Neuronal stem cell (in vitro differentiated cells): ENCODE measurements at regions not wholly inside any gene's neighbourhood (a gene's known extent, or its start where the extent isn't known, plus 50 kb on each side); places are given as distances from the start of the nearest gene placed in this dataset.
"Not testable (repeated sequence)": the region's sequence is repeated elsewhere in the genome, so short reads cannot be mapped to it uniquely, and the experiment has no call there.

ENCODE experiments used
- DNase-seq: peaks from one replicate; pipeline ENCODE4 v3.0.0-alpha.2; 2013; ENCODE audit warnings: low spot score
- H2AFZ ChIP-seq: one replicate; pipeline ENCODE4 v1.6.1; 2013; ENCODE audit warnings: mild to moderate bottlenecking, low read length, inconsistent platforms
- H2AK5ac ChIP-seq: 2 replicates; pipeline ENCODE4 v1.6.1; 2013; ENCODE audit warnings: low read depth, mild to moderate bottlenecking, inconsistent platforms, low read length, moderate library complexity, mixed read lengths
- H2BK120ac ChIP-seq: 2 replicates; pipeline ENCODE4 v1.6.1; 2013; ENCODE audit warnings: low read depth, mild to moderate bottlenecking, inconsistent platforms, low read length, moderate library complexity, mixed read lengths
- H2BK12ac ChIP-seq: one replicate; pipeline ENCODE4 v1.6.1; 2013; ENCODE audit warnings: low read length, inconsistent platforms
- H2BK15ac ChIP-seq: 2 replicates; pipeline ENCODE4 v1.6.1; 2013; ENCODE audit warnings: mild to moderate bottlenecking, low read length, inconsistent platforms, mixed read lengths
- H2BK5ac ChIP-seq: one replicate; pipeline ENCODE4 v1.6.1; 2013; ENCODE audit warnings: inconsistent platforms, mild to moderate bottlenecking, low read length, moderate library complexity
- H3K14ac ChIP-seq: one replicate; pipeline ENCODE4 v1.6.1; 2013; ENCODE audit warnings: low read length, inconsistent platforms
- H3K18ac ChIP-seq: 2 replicates; pipeline ENCODE4 v1.6.1; 2013; ENCODE audit warnings: low read length, inconsistent platforms
- H3K23ac ChIP-seq: 2 replicates; pipeline ENCODE4 v1.6.1; 2013; ENCODE audit warnings: low read depth, mild to moderate bottlenecking, mixed read lengths, low read length, inconsistent platforms; ENCODE audit not compliant: poor library complexity
- H3K27ac ChIP-seq: replicated peaks from 3 replicates; pipeline ENCODE4 v1.5.1; 2013; ENCODE audit warnings: low read length, inconsistent platforms
- H3K27me3 ChIP-seq, 3 experiments: 2 replicates each; pipeline ENCODE4 v1.6.1; 2013; ENCODE audit warnings: low read length in 3 of 3, mild to moderate bottlenecking in 2 of 3, inconsistent platforms in 1 of 3, low read depth in 1 of 3, mixed read lengths in 1 of 3, moderate library complexity in 1 of 3; ENCODE audit not compliant: control insufficient read depth in 3 of 3, insufficient read depth in 3 of 3
- H3K36me3 ChIP-seq, 2 donors: replicated peaks in 1 of 2; 2 replicates each; pipeline ENCODE4 v1.6.1; 2013; ENCODE audit warnings: low read length in 2 of 2; ENCODE audit not compliant: control insufficient read depth in 2 of 2, insufficient read depth in 2 of 2
- H3K4ac ChIP-seq: 2 replicates; pipeline ENCODE4 v1.6.1; 2013; ENCODE audit warnings: inconsistent platforms, mild to moderate bottlenecking, low read length, moderate library complexity
- H3K4me1 ChIP-seq, 2 donors: 1 replicate in 1 of 2; 2 replicates in 1 of 2; pipeline ENCODE4 v1.6.1; 2013; ENCODE audit warnings: low read length in 2 of 2, low read depth in 1 of 2; ENCODE audit not compliant: control insufficient read depth in 2 of 2, insufficient read depth in 1 of 2
- H3K4me2 ChIP-seq: one replicate; pipeline ENCODE4 v1.6.1; 2013; ENCODE audit warnings: mild to moderate bottlenecking, low read length, inconsistent platforms; ENCODE audit not compliant: insufficient read depth, poor library complexity, severe bottlenecking
- H3K4me3 ChIP-seq, 2 donors: 2 replicates each; pipeline ENCODE4 v1.5.1; 2013; ENCODE audit warnings: low read length in 2 of 2, mild to moderate bottlenecking in 2 of 2, inconsistent platforms in 1 of 2, moderate library complexity in 1 of 2
- H3K79me1 ChIP-seq: one replicate; pipeline ENCODE4 v1.6.1; 2013; ENCODE audit warnings: low read depth, mild to moderate bottlenecking, inconsistent platforms, low read length, moderate library complexity
- H3K9ac ChIP-seq: one replicate; pipeline ENCODE4 v1.6.1; 2013; ENCODE audit warnings: mild to moderate bottlenecking, low read depth, low read length, inconsistent platforms; ENCODE audit not compliant: poor library complexity
- H3K9me3 ChIP-seq, 2 donors: replicated peaks in 1 of 2; 2 replicates each; pipeline versions ENCODE3 to v1.6.1; 2013; ENCODE audit warnings: low read length in 2 of 2, mild to moderate bottlenecking in 2 of 2, inconsistent platforms in 1 of 2, low read depth in 1 of 2, mixed read lengths in 1 of 2, moderate library complexity in 1 of 2; ENCODE audit not compliant: control insufficient read depth in 2 of 2, insufficient read depth in 1 of 2
- H4K8ac ChIP-seq: one replicate; pipeline ENCODE4 v1.6.1; 2013; ENCODE audit warnings: low read depth, mild to moderate bottlenecking, inconsistent platforms, low read length, moderate library complexity
- H4K91ac ChIP-seq: one replicate; pipeline ENCODE4 v1.6.1; 2013; ENCODE audit warnings: low read length, low read depth, mild to moderate bottlenecking, inconsistent platforms; ENCODE audit not compliant: poor library complexity
- WGBS, 2 donors: extraction: QIAGEN DNeasy Blood & Tissue Kit; methylation state at CpG; one replicate each; pipeline ENCODE4 v1.1.7; 2013; ENCODE audit warnings: missing lambda C conversion rate in 2 of 2, mixed read lengths in 1 of 2; ENCODE audit not compliant: insufficient read length in 2 of 2, insufficient replicate concordance in 1 of 2; ENCODE audit errors: extremely low coverage in 2 of 2; 5-methylcytosine and 5-hydroxymethylcytosine counted together

DNA sequence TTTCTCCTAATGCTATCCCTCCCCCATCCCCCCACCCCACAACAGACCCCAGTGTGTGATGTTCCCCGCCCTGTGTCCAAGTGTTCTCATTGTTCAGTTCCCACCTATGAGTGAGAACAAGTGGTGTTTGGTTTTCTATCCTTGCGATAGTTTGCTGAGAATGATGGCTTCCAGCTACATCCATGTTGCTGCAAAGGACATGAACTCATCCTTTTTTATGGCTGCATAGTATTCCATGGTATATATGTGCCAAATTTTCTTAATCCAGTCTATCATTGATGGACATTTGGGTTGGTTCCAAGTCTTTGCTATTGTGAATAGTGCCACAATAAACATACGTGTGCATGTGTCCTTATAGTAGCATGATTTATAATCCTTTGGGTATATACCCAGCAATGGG is 83.6 kb upstream of the CALCR start:
- not testable (repeated sequence) for H3K18ac ChIP-seq, H2BK12ac ChIP-seq, H2BK120ac ChIP-seq, H3K9me3 ChIP-seq, H3K4me2 ChIP-seq, DNase-seq, H3K27me3 ChIP-seq, H4K91ac ChIP-seq, H3K36me3 ChIP-seq, H3K27ac ChIP-seq, H2BK5ac ChIP-seq, H2BK15ac ChIP-seq, H3K4me3 ChIP-seq, H3K79me1 ChIP-seq, H4K8ac ChIP-seq, H3K14ac ChIP-seq, H2AFZ ChIP-seq, H3K9ac ChIP-seq, H3K4ac ChIP-seq, H2AK5ac ChIP-seq, H3K23ac ChIP-seq, H3K4me1 ChIP-seq
- WGBS, 2 donors, result no CpG with 5 or more reads among the region's 3 CpGs

DNA sequence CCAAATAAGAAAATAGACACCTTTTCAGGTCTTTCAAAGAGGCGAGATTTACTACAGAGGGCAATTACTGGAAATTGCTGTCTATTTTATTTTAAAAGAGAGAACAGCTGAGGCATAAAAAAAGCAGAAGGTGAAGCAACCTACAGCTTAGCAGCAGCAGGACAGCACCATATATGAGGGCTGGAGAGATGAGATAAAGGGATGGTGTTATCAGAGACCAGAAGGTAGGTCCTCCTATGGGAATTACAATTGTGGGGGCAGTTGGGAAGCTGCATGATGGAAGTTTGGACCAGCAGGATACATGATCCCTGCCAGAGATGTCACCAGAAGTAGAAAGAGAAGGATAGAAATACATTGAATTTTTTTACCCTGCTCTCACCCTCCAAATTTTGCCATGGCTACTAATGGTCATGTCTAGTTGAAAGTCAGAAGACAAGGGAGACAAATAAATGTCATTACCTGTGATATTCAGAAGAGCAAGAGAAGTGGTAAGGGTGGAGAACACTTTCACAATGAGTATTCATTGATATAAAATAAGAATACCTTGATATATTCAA is 77.2 kb upstream of the CALCR start:
- Histone ChIP-seq H4K91ac (no peak overlapping the region), H3K4ac (no peak overlapping the region), H2BK5ac (no peak overlapping the region), H3K23ac (no peak overlapping the region), H3K4me2 (no peak overlapping the region), H2BK12ac (no peak overlapping the region), H3K27me3 (no peaks in the 10 kb centered on the region), H3K4me1 (peaks cover 0 to under 1% of the 10 kb centered on the region in 2 donors), H2BK120ac (no peak overlapping the region), H3K36me3 (no peaks in the 10 kb centered on the region), H3K9me3 (no peaks in the 10 kb centered on the region), H4K8ac (no peak overlapping the region), H3K14ac (no peak overlapping the region), H3K4me3 (no peak overlapping the region), H2AFZ (no peak overlapping the region), H3K18ac (no peak overlapping the region), H3K27ac (no peak overlapping the region), H2AK5ac (no peak overlapping the region), H2BK15ac (no peak overlapping the region), H3K9ac (no peak overlapping the region), H3K79me1 (no peaks in the 10 kb centered on the region)
- WGBS, 2 donors, result no CpG with 5 or more reads among the region's 1 CpG
- no peak for DNase-seq

GRCh38 chr7:93646538-93646937 is 72.0 kb upstream of the CALCR start:
- Histone ChIP-seq H3K27me3 (no peaks in the 10 kb centered on the region), H2BK5ac (no peak overlapping the region), H2BK12ac (no peak overlapping the region), H2AFZ (no peak overlapping the region), H3K79me1 (no peaks in the 10 kb centered on the region), H2BK15ac (no peak overlapping the region), H3K14ac (no peak overlapping the region), H2BK120ac (no peak overlapping the region), H3K4me3 (no peak overlapping the region), H3K36me3 (no peaks in the 10 kb centered on the region), H3K9ac (no peak overlapping the region), H3K27ac (no peak overlapping the region), H4K91ac (no peak overlapping the region), H3K9me3 (no peaks in the 10 kb centered on the region), H3K4me2 (no peak overlapping the region), H3K18ac (no peak overlapping the region), H4K8ac (no peak overlapping the region), H3K23ac (no peak overlapping the region), H3K4ac (no peak overlapping the region), H3K4me1 (peaks cover 0 to 2% of the 10 kb centered on the region in 2 donors), H2AK5ac (no peak overlapping the region)
- WGBS, 2 donors, result no CpG with 5 or more reads among the region's 1 CpG
- no peak for DNase-seq

GRCh38 chr7:93636276-93636675 is 61.8 kb upstream of the CALCR start:
- no peak overlapping the region for H3K23ac ChIP-seq
- H3K18ac ChIP-seq, result no peak overlapping the region
- H3K4me3 ChIP-seq, result no peak overlapping the region
- no peak overlapping the region for H2BK120ac ChIP-seq
- H3K27me3 ChIP-seq, result no peaks in the 10 kb centered on the region
- no peak overlapping the region for H2BK12ac ChIP-seq
- H3K36me3 ChIP-seq, result no peaks in the 10 kb centered on the region
- H2BK15ac ChIP-seq, result no peak overlapping the region
- no peak overlapping the region for H2BK5ac ChIP-seq
- H3K27ac ChIP-seq, result no peak overlapping the region
- no peak overlapping the region for H3K14ac ChIP-seq
- H4K8ac ChIP-seq, result no peak overlapping the region
- DNase-seq, result no peak
- no peaks in the 10 kb centered on the region for H3K9me3 ChIP-seq
- H3K4me2 ChIP-seq, result no peak overlapping the region
- H3K4me1 ChIP-seq, result no peaks in the 10 kb centered on the region
- no peaks in the 10 kb centered on the region for H3K79me1 ChIP-seq
- H2AK5ac ChIP-seq, result no peak overlapping the region
- H4K91ac ChIP-seq, result no peak overlapping the region
- H3K9ac ChIP-seq, result no peak overlapping the region
- no peak overlapping the region for H3K4ac ChIP-seq
- H2AFZ ChIP-seq, result no peak overlapping the region
